Caco-2 (cell line): ENCODE measurements at regions not wholly inside any gene's neighbourhood (a gene's known extent, or its start where the extent isn't known, plus 50 kb on each side); places are given as distances from the start of the nearest gene placed in this dataset.

Source experiments
- BruUV-seq: library from RNA; stranded (reverse); fragments of 400-500 nt; replicated peaks from 2 replicates; lab custom pipeline; 2021; lab: Mats Ljungman, UMichigan
- CTCF ChIA-PET: fragments of 300-600 bp; sonication (Branson Sonifier 250); formaldehyde crosslinking; loops from one replicate; lab custom pipeline; 2022; ENCODE audit warnings: antibody characterized with exemption; lab: Charles Lee
- POLR2A ChIA-PET: fragments of 300-600 bp; sonication (Branson Sonifier 250); formaldehyde crosslinking; loops from one replicate; lab custom pipeline; 2022; ENCODE audit warnings: antibody characterized with exemption; lab: Charles Lee
- DNase-seq, 2 experiments: peaks; one replicate each; pipeline versions ENCODE4 v3.0.0 to v3.0.0-alpha.2; 2020 to 2022
- H3K27me3 ChIP-seq: replicated peaks from 2 replicates; pipeline ENCODE4 v1.6.0; 2011; ENCODE audit warnings: low read length; ENCODE audit not compliant: control insufficient read depth, insufficient read depth
- H3K36me3 ChIP-seq: 2 replicates; pipeline ENCODE4 v1.5.1; 2011; ENCODE audit warnings: low read length; ENCODE audit not compliant: control insufficient read depth, insufficient read depth
- H3K4me1 ChIP-seq: fragments of 250-450 bp; sonication (Bioruptor Pico); 2 replicates; pipeline ENCODE4 v1.5.1; 2020; ENCODE audit warnings: mild to moderate bottlenecking
- H3K4me3 ChIP-seq: 2 replicates; pipeline ENCODE4 v1.5.1; 2011; ENCODE audit warnings: low read depth, mild to moderate bottlenecking, control low read depth, low read length
- H3K9me3 ChIP-seq: fragments of 250-450 bp; sonication (Bioruptor Pico); 2 replicates; pipeline ENCODE4 v1.5.1; 2020; ENCODE audit warnings: mild to moderate bottlenecking, moderate library complexity
- H3K27ac Mint-ChIP-seq: one replicate; pipeline ENCODE4 v1.8.0; 2022; ENCODE audit warnings: mixed read lengths; ENCODE audit not compliant: unreplicated experiment
- H3K27me3 Mint-ChIP-seq: one replicate; pipeline ENCODE4 v1.8.0; 2022; ENCODE audit warnings: mixed read lengths; ENCODE audit not compliant: insufficient read depth, unreplicated experiment
- H3K36me3 Mint-ChIP-seq: one replicate; pipeline ENCODE4 v1.8.0; 2022; ENCODE audit warnings: mild to moderate bottlenecking, mixed read lengths; ENCODE audit not compliant: insufficient read depth, unreplicated experiment
- H3K4me1 Mint-ChIP-seq: one replicate; pipeline ENCODE4 v1.8.0; 2022; ENCODE audit warnings: low read depth, mixed read lengths; ENCODE audit not compliant: unreplicated experiment
- H3K4me3 Mint-ChIP-seq: one replicate; pipeline ENCODE4 v1.8.0; 2022; ENCODE audit warnings: mild to moderate bottlenecking, moderate library complexity, mixed read lengths; ENCODE audit not compliant: unreplicated experiment
- H3K9me3 Mint-ChIP-seq: one replicate; pipeline ENCODE4 v1.8.0; 2022; ENCODE audit warnings: mixed read lengths; ENCODE audit not compliant: unreplicated experiment
- intact Hi-C: fragments of 100-400 bp; cut with micrococcal nuclease; formaldehyde crosslinking; loops from one replicate; pipeline ENCODE4 v1.10.0; 2022; ENCODE audit not compliant: unreplicated experiment
- TF ChIP-seq, protein P1 (sequence below), 2 experiments: fragments of 200-600 bp in 1 of 2; IDR thresholded peaks; 1 replicate in 1 of 2; 2 replicates in 1 of 2; pipeline versions ENCODE4 v1.5.1 to v1.8.0; 2011 to 2022; ENCODE audit warnings: antibody characterized with exemption in 1 of 2, control low read depth in 1 of 2, inconsistent platforms in 1 of 2, low read depth in 1 of 2, low read length in 1 of 2, mild to moderate bottlenecking in 1 of 2, moderate library complexity in 1 of 2; ENCODE audit not compliant: insufficient read depth in 1 of 2, severe bottlenecking in 1 of 2, unreplicated experiment in 1 of 2

DNA sequence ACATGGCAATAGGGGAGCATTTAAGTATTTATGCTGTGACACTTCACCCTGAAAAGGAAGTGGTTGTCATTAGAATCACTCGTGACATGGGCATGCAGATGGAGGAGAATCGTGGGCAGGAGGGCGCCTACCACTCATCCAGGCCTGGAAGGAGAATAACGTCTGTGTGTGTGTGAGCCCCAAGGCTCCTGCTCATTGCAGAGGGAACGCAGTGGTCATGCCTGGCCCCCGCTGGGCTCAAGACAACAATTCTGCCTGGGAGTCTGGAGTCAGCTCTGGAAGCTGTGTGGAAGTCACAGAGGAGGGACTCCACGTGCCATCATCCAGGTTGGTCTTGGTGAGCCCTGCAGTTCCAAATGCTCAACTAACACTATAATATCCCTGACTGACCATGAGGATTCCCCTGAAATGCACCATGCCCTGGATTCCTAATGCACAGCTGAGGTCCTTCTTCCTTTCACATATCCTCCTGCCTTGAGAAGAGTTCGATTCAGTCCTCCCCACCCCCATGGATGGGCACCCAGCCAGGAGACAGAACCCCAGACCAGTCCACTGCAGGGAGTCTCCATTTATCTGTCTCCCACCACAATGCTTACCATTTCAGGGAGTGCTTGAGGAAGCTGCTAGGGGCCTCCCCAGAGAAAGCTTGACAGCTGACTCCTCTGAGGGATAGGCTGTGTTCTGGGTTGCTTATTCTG is 446.9 kb upstream of the B3GAT1 start:
- Mint-ChIP-seq H3K4me1 (peaks cover 42% of the 10 kb centered on the region), H3K4me3 (no peak overlapping the region), H3K27me3 (no peaks in the 10 kb centered on the region), H3K27ac (peak overlapping the region; percentile 4), H3K36me3 (peaks cover 9% of the 10 kb centered on the region), H3K9me3 (peaks cover 11% of the 10 kb centered on the region)
- no peaks in the 10 kb centered on the region for H3K36me3 ChIP-seq
- peaks cover 31% of the 10 kb centered on the region for H3K4me1 ChIP-seq
- no TSS peak for BruUV-seq
- intact Hi-C loops: no loop called here
- DNase-seq: no peak
- H3K27me3 ChIP-seq: no peaks in the 10 kb centered on the region
- TF ChIP-seq, protein P1, sequence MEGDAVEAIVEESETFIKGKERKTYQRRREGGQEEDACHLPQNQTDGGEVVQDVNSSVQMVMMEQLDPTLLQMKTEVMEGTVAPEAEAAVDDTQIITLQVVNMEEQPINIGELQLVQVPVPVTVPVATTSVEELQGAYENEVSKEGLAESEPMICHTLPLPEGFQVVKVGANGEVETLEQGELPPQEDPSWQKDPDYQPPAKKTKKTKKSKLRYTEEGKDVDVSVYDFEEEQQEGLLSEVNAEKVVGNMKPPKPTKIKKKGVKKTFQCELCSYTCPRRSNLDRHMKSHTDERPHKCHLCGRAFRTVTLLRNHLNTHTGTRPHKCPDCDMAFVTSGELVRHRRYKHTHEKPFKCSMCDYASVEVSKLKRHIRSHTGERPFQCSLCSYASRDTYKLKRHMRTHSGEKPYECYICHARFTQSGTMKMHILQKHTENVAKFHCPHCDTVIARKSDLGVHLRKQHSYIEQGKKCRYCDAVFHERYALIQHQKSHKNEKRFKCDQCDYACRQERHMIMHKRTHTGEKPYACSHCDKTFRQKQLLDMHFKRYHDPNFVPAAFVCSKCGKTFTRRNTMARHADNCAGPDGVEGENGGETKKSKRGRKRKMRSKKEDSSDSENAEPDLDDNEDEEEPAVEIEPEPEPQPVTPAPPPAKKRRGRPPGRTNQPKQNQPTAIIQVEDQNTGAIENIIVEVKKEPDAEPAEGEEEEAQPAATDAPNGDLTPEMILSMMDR (IDR thresholded peaks at IDR 0.05; ENCODE audit: insufficient read depth in 1 of 2, low read depth in 1 of 2, low read length in 1 of 2, severe bottlenecking in 1 of 2, unreplicated experiment in 1 of 2): no peak
- no peaks in the 10 kb centered on the region for H3K9me3 ChIP-seq
- H3K4me3 ChIP-seq: no peak overlapping the region
- ChIA-PET POLR2A (no interaction called here), CTCF (interaction anchor here (0.5 to 0.6 kb wide), 2 partner anchors 10 to 63 kb away, joined by 3 to 4 read pairs; no protein-coding TSS in a partner anchor)

DNA sequence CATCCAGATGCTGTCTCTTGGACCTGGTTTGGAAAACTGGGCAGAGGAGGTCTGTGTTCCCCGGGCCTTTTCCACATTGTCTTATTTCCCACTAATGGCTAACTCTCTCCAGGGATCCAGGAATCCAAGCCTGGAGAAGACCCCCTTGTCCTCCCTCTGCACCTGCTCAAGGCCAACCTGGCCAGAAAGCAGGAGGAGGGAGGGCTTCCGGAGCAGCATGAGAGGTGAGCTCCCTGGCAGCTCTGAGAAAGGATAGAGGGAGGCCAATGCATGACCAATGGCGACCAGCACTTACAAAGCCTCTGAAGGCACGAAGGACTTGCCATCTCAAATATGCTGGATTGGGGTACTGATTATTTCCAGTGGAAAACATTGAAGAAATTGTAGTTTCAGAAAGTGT is 445.0 kb upstream of the B3GAT1 start:
- no peak for DNase-seq
- Mint-ChIP-seq H3K4me3 (no peak overlapping the region), H3K27me3 (no peaks in the 10 kb centered on the region), H3K27ac (no peak overlapping the region), H3K4me1 (peaks cover 28% of the 10 kb centered on the region), H3K9me3 (peaks cover 11% of the 10 kb centered on the region), H3K36me3 (no peaks in the 10 kb centered on the region)
- CTCF ChIA-PET: no interaction called here
- POLR2A ChIA-PET: no interaction called here
- Histone ChIP-seq H3K4me1 (peaks cover 12% of the 10 kb centered on the region), H3K36me3 (no peaks in the 10 kb centered on the region), H3K4me3 (no peak overlapping the region), H3K9me3 (no peaks in the 10 kb centered on the region), H3K27me3 (no peaks in the 10 kb centered on the region)
- no TSS peak for BruUV-seq
- TF ChIP-seq, protein P1 (IDR thresholded peaks at IDR 0.05; ENCODE audit: insufficient read depth in 1 of 2, low read depth in 1 of 2, low read length in 1 of 2, severe bottlenecking in 1 of 2, unreplicated experiment in 1 of 2): no peak
- intact Hi-C loops: no loop called here

DNA sequence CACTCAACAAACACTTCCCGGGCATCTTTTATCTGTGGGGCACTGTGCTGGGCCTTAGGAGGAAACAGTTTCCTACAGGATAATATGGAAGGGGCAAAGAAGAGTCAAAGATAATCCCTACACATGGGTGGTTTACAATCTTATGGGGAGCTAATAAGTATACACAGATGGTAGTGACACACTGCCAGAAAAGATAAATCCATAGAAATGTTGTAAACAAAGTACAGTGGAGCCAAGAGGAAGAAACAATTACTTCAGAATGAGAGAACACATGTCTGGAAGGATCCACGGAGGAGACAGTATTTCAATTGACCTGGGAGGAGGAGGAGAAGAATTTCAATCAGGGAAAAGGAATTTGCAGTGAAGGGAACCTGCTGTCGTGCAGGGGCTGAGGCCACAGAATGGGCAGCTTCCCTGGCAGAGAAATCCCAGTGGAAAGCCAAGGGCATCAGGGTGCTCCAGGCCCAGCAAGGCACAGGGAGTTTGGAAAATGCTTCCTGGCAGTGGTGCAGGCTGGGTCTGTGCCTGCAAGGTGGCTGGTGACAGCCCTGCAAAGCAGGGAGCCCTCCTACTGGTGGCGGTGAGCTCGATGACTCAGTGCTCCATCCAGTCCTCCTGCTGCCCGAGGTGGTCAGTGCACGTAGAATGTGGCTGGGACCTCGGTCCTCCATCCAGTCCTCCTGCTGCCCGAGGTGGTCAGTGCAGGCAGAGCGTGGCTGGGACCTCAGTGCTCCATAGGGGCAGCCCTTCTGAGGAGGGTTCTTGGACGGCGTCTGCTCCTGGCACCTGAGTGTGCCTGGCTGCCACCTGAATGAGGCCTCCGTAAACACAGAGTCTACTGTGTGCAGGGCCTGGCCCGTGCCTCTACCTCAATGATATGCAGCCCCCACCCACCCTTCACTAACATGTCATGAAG is 444.3 kb upstream of the B3GAT1 start:
- TF ChIP-seq, protein P1 (IDR thresholded peaks at IDR 0.05; ENCODE audit: insufficient read depth in 1 of 2, low read depth in 1 of 2, low read length in 1 of 2, severe bottlenecking in 1 of 2, unreplicated experiment in 1 of 2): no peak
- Histone ChIP-seq H3K4me3 (no peak overlapping the region), H3K9me3 (no peaks in the 10 kb centered on the region), H3K4me1 (peaks cover 6% of the 10 kb centered on the region; the same call in 1 of the 2 replicates), H3K27me3 (no peaks in the 10 kb centered on the region), H3K36me3 (no peaks in the 10 kb centered on the region)
- CTCF ChIA-PET: interaction anchor here (0.7 kb wide), 1 partner anchor 12 kb away, joined by 3 read pairs; no protein-coding TSS in a partner anchor
- no TSS peak for BruUV-seq
- no peaks in the 10 kb centered on the region for H3K36me3 Mint-ChIP-seq
- peaks cover 9% of the 10 kb centered on the region for H3K9me3 Mint-ChIP-seq
- POLR2A ChIA-PET: no interaction called here
- H3K4me3 Mint-ChIP-seq: no peak overlapping the region
- H3K4me1 Mint-ChIP-seq: peaks cover 24% of the 10 kb centered on the region
- peak overlapping the region; percentile 24 for H3K27ac Mint-ChIP-seq
- H3K27me3 Mint-ChIP-seq: no peaks in the 10 kb centered on the region
- intact Hi-C loops: no loop called here
- no peak for DNase-seq
